Loucy (cell line): ENCODE measurements at regions not wholly inside any gene's neighbourhood (a gene's known extent, or its start where the extent isn't known, plus 50 kb on each side); places are given as distances from the start of the nearest gene placed in this dataset.

Experiments used
- H2AFZ ChIP-seq: fragments of 200-600 bp; sonication (generic); 2 replicates; pipeline ENCODE4 v1.6.0; 2016; ENCODE audit warnings: antibody characterized with exemption, mild to moderate bottlenecking, low read length, moderate library complexity
- H3F3A ChIP-seq: fragments of 200-600 bp; 2 replicates; pipeline ENCODE4 v1.6.0; 2016; ENCODE audit warnings: antibody characterized with exemption, low read depth, mild to moderate bottlenecking
- H3K27me3 ChIP-seq: fragments of 200-600 bp; sonication (generic); 2 replicates; pipeline ENCODE4 v1.6.1; 2014; ENCODE audit warnings: low read length, mild to moderate bottlenecking; ENCODE audit not compliant: insufficient read depth, poor library complexity, severe bottlenecking
- H3K36me3 ChIP-seq: fragments of 200-600 bp; sonication (generic); 2 replicates; pipeline ENCODE4 v1.6.1; 2016; ENCODE audit warnings: low read length; ENCODE audit not compliant: insufficient read depth
- H3K4me1 ChIP-seq: fragments of 200-600 bp; sonication (generic); 2 replicates; pipeline ENCODE4 v1.5.1; 2014; ENCODE audit warnings: low read length, mild to moderate bottlenecking; ENCODE audit not compliant: insufficient read depth, poor library complexity, severe bottlenecking
- H3K4me2 ChIP-seq: fragments of 200-600 bp; sonication (generic); 2 replicates; pipeline ENCODE4 v1.6.0; 2014; ENCODE audit warnings: antibody characterized with exemption, low read length, low read depth, mild to moderate bottlenecking; ENCODE audit not compliant: poor library complexity, severe bottlenecking
- H3K4me3 ChIP-seq: fragments of 200-600 bp; sonication (generic); 2 replicates; pipeline ENCODE4 v1.5.1; 2014; ENCODE audit warnings: low read length, mild to moderate bottlenecking, mixed read lengths; ENCODE audit not compliant: poor library complexity, severe bottlenecking
- H3K79me2 ChIP-seq: fragments of 200-600 bp; sonication (generic); 2 replicates; pipeline ENCODE4 v1.6.1; 2014; ENCODE audit warnings: low read length; ENCODE audit not compliant: insufficient read depth
- H3K9ac ChIP-seq: fragments of 200-600 bp; sonication (generic); 2 replicates; pipeline ENCODE4 v1.6.0; 2014; ENCODE audit warnings: mild to moderate bottlenecking, low read depth, low read length, moderate library complexity; ENCODE audit not compliant: poor library complexity, severe bottlenecking
- H3K9me2 ChIP-seq: fragments of 200-600 bp; sonication (generic); replicated peaks from 2 replicates; pipeline ENCODE4 v1.6.1; 2016; ENCODE audit warnings: low read depth, low read length, mixed read lengths
- H3K9me3 ChIP-seq: fragments of 200-600 bp; sonication (generic); 2 replicates; pipeline ENCODE4 v1.6.1; 2014; ENCODE audit warnings: mild to moderate bottlenecking, antibody characterized with exemption, low read length, low read depth; ENCODE audit not compliant: insufficient read depth
- H4K20me1 ChIP-seq: fragments of 200-600 bp; sonication (generic); 2 replicates; pipeline ENCODE4 v1.6.0; 2014; ENCODE audit warnings: antibody characterized with exemption, low read length, mild to moderate bottlenecking; ENCODE audit not compliant: insufficient read depth, poor library complexity, severe bottlenecking
- CTCF ChIP-seq: fragments of 200-600 bp; sonication (generic); conservative IDR thresholded peaks from 2 replicates; pipeline ENCODE4 v1.5.1; 2014; ENCODE audit warnings: mild to moderate bottlenecking, antibody characterized with exemption, low read length
- EZH2phosphoT487 ChIP-seq: fragments of 200-600 bp; IDR thresholded peaks from 2 replicates; pipeline ENCODE4 v1.6.1; 2018; ENCODE audit warnings: antibody characterized with exemption, mild to moderate bottlenecking, moderate library complexity, borderline replicate concordance

- Histone ChIP-seq H3K36me3 (no peaks in the 10 kb centered on the region), H3K9me2 (no peaks in the 10 kb centered on the region), H4K20me1 (no peaks in the 10 kb centered on the region), H3F3A (no peaks in the 10 kb centered on the region), H3K9me3 (no peaks in the 10 kb centered on the region), H3K4me1 (no peaks in the 10 kb centered on the region), H3K9ac (no peak overlapping the region), H3K79me2 (no peaks in the 10 kb centered on the region), H3K4me3 (no peak overlapping the region), H3K4me2 (no peak overlapping the region), H2AFZ (no peak overlapping the region), H3K27me3 (no peaks in the 10 kb centered on the region)
- TF ChIP-seq EZH2phosphoT487 = no peak
- TF ChIP-seq CTCF = no peak
Observed at GRCh38 chr5:37938861-37939260, 99.0 kb upstream of the GDNF start.

- Histone ChIP-seq H3K79me2 (no peaks in the 10 kb centered on the region), H3K27me3 (peaks cover 2% of the 10 kb centered on the region), H3K9ac (no peak overlapping the region), H3K36me3 (no peaks in the 10 kb centered on the region), H3F3A (no peaks in the 10 kb centered on the region), H2AFZ (no peak overlapping the region), H3K4me2 (no peak overlapping the region), H3K4me3 (no peak overlapping the region), H3K4me1 (no peaks in the 10 kb centered on the region), H3K9me2 (no peaks in the 10 kb centered on the region), H3K9me3 (no peaks in the 10 kb centered on the region), H4K20me1 (no peaks in the 10 kb centered on the region)
- peak; percentile 38; the same call in 1 of the 2 replicates for TF ChIP-seq CTCF
- TF ChIP-seq EZH2phosphoT487 = no peak
Observed at GRCh38 chr5:37938076-37938852, 98.4 kb upstream of the GDNF start.

- Histone ChIP-seq H3K36me3 (no peaks in the 10 kb centered on the region), H3K27me3 (peaks cover 5% of the 10 kb centered on the region), H3K4me2 (no peak overlapping the region), H3K9me2 (no peaks in the 10 kb centered on the region), H3K79me2 (no peaks in the 10 kb centered on the region), H4K20me1 (no peaks in the 10 kb centered on the region), H3K9ac (no peak overlapping the region), H3K9me3 (no peaks in the 10 kb centered on the region), H3K4me1 (no peaks in the 10 kb centered on the region), H2AFZ (no peak overlapping the region), H3F3A (no peaks in the 10 kb centered on the region), H3K4me3 (no peak overlapping the region)
- no peak for TF ChIP-seq EZH2phosphoT487
Observed at GRCh38 chr5:37936091-37936490, 96.2 kb upstream of the GDNF start.

GRCh38 chr5:37933576-37933975, 93.7 kb upstream of the GDNF start:
- no peaks in the 10 kb centered on the region for H3K9me3 ChIP-seq
- no peak overlapping the region for H2AFZ ChIP-seq
- H3F3A ChIP-seq = no peaks in the 10 kb centered on the region
- peaks cover 5% of the 10 kb centered on the region for H3K27me3 ChIP-seq
- H3K9me2 ChIP-seq = no peaks in the 10 kb centered on the region
- no peaks in the 10 kb centered on the region for H4K20me1 ChIP-seq
- no peak overlapping the region for H3K9ac ChIP-seq
- H3K36me3 ChIP-seq = no peaks in the 10 kb centered on the region
- no peak overlapping the region for H3K4me3 ChIP-seq
- no peaks in the 10 kb centered on the region for H3K79me2 ChIP-seq
- no peak overlapping the region for H3K4me2 ChIP-seq
- no peaks in the 10 kb centered on the region for H3K4me1 ChIP-seq
- TF ChIP-seq EZH2phosphoT487 (no peak), CTCF (no peak)
